HG03354 (cell line): ENCODE measurements at regions not wholly inside any gene's neighbourhood (a gene's known extent, or its start where the extent isn't known, plus 50 kb on each side); places are given as distances from the start of the nearest gene placed in this dataset.

Experiments used
- ATAC-seq: cut with Tn5 transposase; IDR thresholded peaks from one replicate; pipeline ENCODE4 v1.9.1; 2021; ENCODE audit warnings: mild to moderate bottlenecking; ENCODE audit not compliant: unreplicated experiment, poor library complexity, severe bottlenecking

GRCh38 chr2:8625399-8626300, 56.2 kb upstream of the ID2 start:
- ATAC-seq, result no peak

GRCh38 chr2:8626572-8626971, 55.3 kb upstream of the ID2 start:
- no peak for ATAC-seq

GRCh38 chr2:8627019-8627691, 54.7 kb upstream of the ID2 start:
- ATAC-seq, result no peak

- ATAC-seq, result no peak
Measured at GRCh38 chr2:8627692-8628085, 54.2 kb upstream of the ID2 start.

GRCh38 chr2:8628179-8628865, 53.5 kb upstream of the ID2 start:
- no peak for ATAC-seq

- no peak for ATAC-seq
Measured at GRCh38 chr2:8628866-8629209, 53.0 kb upstream of the ID2 start.

GRCh38 chr2:8629402-8629801, 52.5 kb upstream of the ID2 start:
- no peak for ATAC-seq

- no peak for ATAC-seq
Measured at GRCh38 chr2:8630676-8631464, 51.0 kb upstream of the ID2 start.

GRCh38 chr2:8631465-8632005, 50.3 kb upstream of the ID2 start:
- no peak for ATAC-seq
